Osteoblast (primary cell): ENCODE measurements at regions not wholly inside any gene's neighbourhood (a gene's known extent, or its start where the extent isn't known, plus 50 kb on each side); places are given as distances from the start of the nearest gene placed in this dataset.
"Not testable (repeated sequence)": the region's sequence is repeated elsewhere in the genome, so short reads cannot be mapped to it uniquely, and the experiment has no call there.

Experiments used
- DNase-seq: peaks from one replicate; pipeline ENCODE4 v3.0.0; 2011; ENCODE audit warnings: low spot score, mixed read lengths; ENCODE audit not compliant: insufficient read length; ENCODE audit errors: missing footprints
- H2AFZ ChIP-seq: 2 replicates; pipeline ENCODE4 v1.6.0; 2011; ENCODE audit warnings: mild to moderate bottlenecking, low read length
- H3K27ac ChIP-seq: 2 replicates; pipeline ENCODE4 v1.5.1; 2011; ENCODE audit warnings: mild to moderate bottlenecking, low read depth, low read length, moderate library complexity
- H3K27me3 ChIP-seq: 2 replicates; pipeline ENCODE4 v1.6.0; 2012; ENCODE audit warnings: mild to moderate bottlenecking, control low read depth, inconsistent platforms, low read length, moderate library complexity; ENCODE audit not compliant: insufficient read depth
- H3K36me3 ChIP-seq: 2 replicates; pipeline ENCODE4 v1.5.1; 2011; ENCODE audit warnings: mild to moderate bottlenecking, low read length, control low read depth, moderate library complexity; ENCODE audit not compliant: insufficient read depth
- H3K4me1 ChIP-seq: 2 replicates; pipeline ENCODE4 v1.5.1; 2011; ENCODE audit warnings: mild to moderate bottlenecking, low read length, control low read depth, moderate library complexity; ENCODE audit not compliant: insufficient read depth
- H3K4me2 ChIP-seq: 2 replicates; pipeline ENCODE4 v1.6.0; 2011; ENCODE audit warnings: mild to moderate bottlenecking, low read length; ENCODE audit not compliant: insufficient read depth
- H3K4me3 ChIP-seq: fragments of 200-600 bp; sonication (generic); 3 replicates; pipeline ENCODE4 v1.5.1; 2012; ENCODE audit warnings: mild to moderate bottlenecking, low read length, inconsistent platforms; ENCODE audit not compliant: insufficient read depth
- H3K79me2 ChIP-seq: 2 replicates; pipeline ENCODE4 v1.6.0; 2012; ENCODE audit warnings: mild to moderate bottlenecking, low read length, control low read depth, inconsistent platforms; ENCODE audit not compliant: insufficient read depth
- H3K9me3 ChIP-seq: 2 replicates; pipeline ENCODE4 v1.5.1; 2011; ENCODE audit warnings: low read depth, low read length, control low read depth
- H4K20me1 ChIP-seq: 2 replicates; pipeline ENCODE4 v1.6.0; 2012; ENCODE audit warnings: mild to moderate bottlenecking, low read length, control low read depth; ENCODE audit not compliant: insufficient read depth
- TF ChIP-seq, protein P1 (sequence below): IDR thresholded peaks from 2 replicates; pipeline ENCODE4 v1.5.1; 2011; ENCODE audit warnings: mild to moderate bottlenecking, low read depth, low read length, moderate library complexity; ENCODE audit errors: extremely low read depth

DNA sequence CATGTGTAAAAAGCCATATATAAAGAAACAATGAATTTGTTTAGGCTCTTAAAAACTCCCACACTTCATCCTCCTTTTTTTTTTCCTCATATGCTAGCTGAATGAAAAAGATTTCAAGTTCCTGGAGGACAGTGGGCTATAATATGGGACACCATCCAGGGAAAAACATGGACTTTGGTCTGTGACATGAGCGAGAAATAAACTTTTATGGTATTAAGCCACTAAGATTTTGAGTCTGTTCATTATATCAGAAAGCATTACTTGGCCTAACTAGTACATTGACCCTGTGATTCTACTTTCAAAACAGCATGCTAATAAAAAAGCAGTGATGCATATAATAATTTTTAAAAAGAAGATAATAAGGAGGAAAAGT is 392.3 kb upstream of the CAMK1G start:
- H3K79me2 ChIP-seq: no peaks in the 10 kb centered on the region
- no peak overlapping the region for H3K4me3 ChIP-seq
- H3K9me3 ChIP-seq: no peaks in the 10 kb centered on the region
- no peak overlapping the region for H2AFZ ChIP-seq
- H4K20me1 ChIP-seq: no peaks in the 10 kb centered on the region
- no peaks in the 10 kb centered on the region for H3K27me3 ChIP-seq
- no peaks in the 10 kb centered on the region for H3K4me1 ChIP-seq
- no peak overlapping the region for H3K4me2 ChIP-seq
- no peaks in the 10 kb centered on the region for H3K36me3 ChIP-seq
- DNase-seq: no peak
- TF ChIP-seq, protein P1, sequence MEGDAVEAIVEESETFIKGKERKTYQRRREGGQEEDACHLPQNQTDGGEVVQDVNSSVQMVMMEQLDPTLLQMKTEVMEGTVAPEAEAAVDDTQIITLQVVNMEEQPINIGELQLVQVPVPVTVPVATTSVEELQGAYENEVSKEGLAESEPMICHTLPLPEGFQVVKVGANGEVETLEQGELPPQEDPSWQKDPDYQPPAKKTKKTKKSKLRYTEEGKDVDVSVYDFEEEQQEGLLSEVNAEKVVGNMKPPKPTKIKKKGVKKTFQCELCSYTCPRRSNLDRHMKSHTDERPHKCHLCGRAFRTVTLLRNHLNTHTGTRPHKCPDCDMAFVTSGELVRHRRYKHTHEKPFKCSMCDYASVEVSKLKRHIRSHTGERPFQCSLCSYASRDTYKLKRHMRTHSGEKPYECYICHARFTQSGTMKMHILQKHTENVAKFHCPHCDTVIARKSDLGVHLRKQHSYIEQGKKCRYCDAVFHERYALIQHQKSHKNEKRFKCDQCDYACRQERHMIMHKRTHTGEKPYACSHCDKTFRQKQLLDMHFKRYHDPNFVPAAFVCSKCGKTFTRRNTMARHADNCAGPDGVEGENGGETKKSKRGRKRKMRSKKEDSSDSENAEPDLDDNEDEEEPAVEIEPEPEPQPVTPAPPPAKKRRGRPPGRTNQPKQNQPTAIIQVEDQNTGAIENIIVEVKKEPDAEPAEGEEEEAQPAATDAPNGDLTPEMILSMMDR: no peak
- H3K27ac ChIP-seq: no peak overlapping the region

- H3K27me3 ChIP-seq: peaks cover 3% of the 10 kb centered on the region
Measured at GRCh38 chr1:209196140-209196539, 387.4 kb upstream of the CAMK1G start.

DNA sequence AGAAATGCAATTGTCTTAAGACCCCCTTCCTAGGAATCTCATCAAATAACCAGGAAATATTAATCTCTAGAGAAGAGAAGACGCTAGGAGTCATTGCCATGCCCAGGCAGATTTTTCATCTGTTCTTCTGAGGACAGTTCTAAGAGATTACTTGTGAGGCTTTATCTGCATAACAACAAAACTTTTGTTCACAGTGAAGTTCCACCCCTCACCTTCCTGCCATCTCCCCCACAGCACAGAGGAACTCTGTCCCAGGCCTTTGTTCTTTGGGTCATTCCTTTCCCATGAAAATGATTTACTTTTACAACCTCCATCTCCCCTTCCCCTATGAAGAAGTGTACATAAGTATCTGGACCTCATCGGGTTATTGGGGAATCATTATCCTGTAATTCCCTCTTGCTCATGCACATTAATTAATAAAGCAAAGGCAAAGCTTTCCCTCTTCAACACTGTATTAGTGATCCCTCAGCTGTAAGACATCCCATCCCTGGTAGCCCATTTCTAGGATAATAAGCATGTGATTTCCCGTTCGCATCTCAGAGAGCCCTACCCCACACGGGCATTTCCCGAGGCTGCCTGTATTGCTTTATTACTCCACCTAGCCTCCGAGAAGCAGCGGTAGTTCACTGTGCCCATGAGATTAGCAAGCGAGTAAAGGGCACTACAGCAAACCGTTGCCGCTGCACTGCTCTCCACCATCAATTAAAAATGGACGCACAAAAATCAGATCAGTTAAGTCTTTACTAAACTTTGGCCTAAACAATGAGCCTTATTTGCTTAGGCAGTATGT is 384.4 kb upstream of the CAMK1G start:
- Histone ChIP-seq H3K79me2 (no peaks in the 10 kb centered on the region), H3K4me2 (no peak overlapping the region), H2AFZ (no peak overlapping the region), H3K27me3 (peaks cover 3% of the 10 kb centered on the region), H3K4me1 (no peaks in the 10 kb centered on the region), H3K27ac (no peak overlapping the region), H4K20me1 (no peaks in the 10 kb centered on the region), H3K9me3 (no peaks in the 10 kb centered on the region), H3K36me3 (no peaks in the 10 kb centered on the region), H3K4me3 (no peak overlapping the region)
- TF ChIP-seq, protein P1: no peak
- no peak for DNase-seq

More at GRCh38 chr1:209196140-209196539, 387.4 kb upstream of the CAMK1G start:
- H3K4me3 ChIP-seq: no peak overlapping the region
- H4K20me1 ChIP-seq: no peaks in the 10 kb centered on the region
- TF ChIP-seq, protein P1: no peak
- H3K9me3 ChIP-seq: no peaks in the 10 kb centered on the region
- H3K36me3 ChIP-seq: no peaks in the 10 kb centered on the region
- DNase-seq: no peak
- no peaks in the 10 kb centered on the region for H3K79me2 ChIP-seq
- no peak overlapping the region for H2AFZ ChIP-seq
- H3K27ac ChIP-seq: no peak overlapping the region
- no peaks in the 10 kb centered on the region for H3K4me1 ChIP-seq
- no peak overlapping the region for H3K4me2 ChIP-seq

DNA sequence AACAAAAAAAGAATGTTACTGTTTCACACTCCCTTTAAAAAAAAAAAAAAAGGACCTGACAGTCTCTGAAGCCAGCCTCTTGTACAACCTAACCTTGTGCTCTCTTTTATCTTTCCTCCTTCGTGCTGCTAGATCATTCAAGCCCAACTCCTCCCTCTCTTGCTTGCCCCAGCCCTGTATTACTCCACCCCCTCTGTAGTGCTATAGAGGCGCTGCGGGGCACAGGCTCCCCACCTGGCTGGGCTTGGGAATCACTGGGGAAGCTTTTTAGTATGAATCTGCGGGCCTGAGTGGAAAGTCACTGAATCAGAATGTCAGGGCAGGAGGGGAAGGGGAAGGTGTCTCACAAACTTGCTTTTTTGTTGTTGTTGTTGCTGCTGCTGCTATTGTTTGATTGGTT is 383.7 kb upstream of the CAMK1G start:
- no peaks in the 10 kb centered on the region for H3K9me3 ChIP-seq
- H3K79me2 ChIP-seq: no peaks in the 10 kb centered on the region
- no peak overlapping the region for H3K4me2 ChIP-seq
- no peak for DNase-seq
- H3K27ac ChIP-seq: no peak overlapping the region
- H2AFZ ChIP-seq: no peak overlapping the region
- no peaks in the 10 kb centered on the region for H4K20me1 ChIP-seq
- no peaks in the 10 kb centered on the region for H3K36me3 ChIP-seq
- H3K4me3 ChIP-seq: no peak overlapping the region
- TF ChIP-seq, protein P1: no peak
- peaks cover 3% of the 10 kb centered on the region for H3K27me3 ChIP-seq
- H3K4me1 ChIP-seq: no peaks in the 10 kb centered on the region

DNA sequence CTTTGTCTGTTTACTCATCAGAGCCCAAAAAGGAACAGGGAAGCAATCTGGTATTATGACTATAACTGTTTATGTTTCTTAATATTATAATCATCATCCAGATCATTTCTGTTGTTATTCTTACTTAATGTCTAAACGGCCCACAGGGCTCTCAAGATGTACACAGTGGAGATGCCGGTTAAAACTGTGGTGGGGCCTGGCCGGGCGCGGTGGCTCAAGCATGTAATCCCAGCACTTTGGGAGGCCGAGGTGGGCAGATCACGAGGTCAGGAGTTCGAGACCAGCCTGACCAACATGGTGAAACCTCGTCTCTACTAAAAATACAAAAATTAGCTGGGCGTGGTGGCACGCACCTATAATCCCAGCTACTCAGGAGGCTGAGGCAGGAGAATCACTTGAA is 381.2 kb upstream of the CAMK1G start:
- H4K20me1 ChIP-seq, H3K27me3 ChIP-seq, H3K4me3 ChIP-seq, H3K79me2 ChIP-seq, H3K36me3 ChIP-seq, H3K4me2 ChIP-seq, H3K9me3 ChIP-seq, DNase-seq, H2AFZ ChIP-seq, H3K4me1 ChIP-seq, H3K27ac ChIP-seq: not testable (repeated sequence)
